ENCODE measurements at regions not wholly inside any gene's neighbourhood (a gene's known extent, or its start where the extent isn't known, plus 50 kb on each side); places are given as distances from the start of the nearest gene placed in this dataset.

DNA sequence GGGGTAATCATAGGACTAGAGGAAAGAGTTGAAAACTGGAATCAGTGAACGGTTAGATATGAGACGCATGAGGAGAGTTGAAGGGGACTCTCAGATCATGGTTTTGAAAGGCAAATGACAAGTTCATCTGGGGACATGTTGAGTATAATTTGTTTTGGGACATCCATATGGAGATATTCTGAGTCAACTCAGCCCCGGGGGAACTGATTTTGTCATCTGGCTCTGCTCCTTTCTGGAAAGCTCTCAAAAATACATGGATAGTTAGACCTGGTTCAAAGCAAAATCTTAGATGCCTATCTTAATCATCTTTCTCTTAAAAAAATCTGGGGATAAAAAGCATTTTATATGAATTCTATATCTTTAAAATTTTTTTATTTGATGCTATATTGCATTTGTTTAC, 161.2 kb downstream of the SNX18 start:
- DNase-seq (ENCODE audit: low spot score): no peak

DNA sequence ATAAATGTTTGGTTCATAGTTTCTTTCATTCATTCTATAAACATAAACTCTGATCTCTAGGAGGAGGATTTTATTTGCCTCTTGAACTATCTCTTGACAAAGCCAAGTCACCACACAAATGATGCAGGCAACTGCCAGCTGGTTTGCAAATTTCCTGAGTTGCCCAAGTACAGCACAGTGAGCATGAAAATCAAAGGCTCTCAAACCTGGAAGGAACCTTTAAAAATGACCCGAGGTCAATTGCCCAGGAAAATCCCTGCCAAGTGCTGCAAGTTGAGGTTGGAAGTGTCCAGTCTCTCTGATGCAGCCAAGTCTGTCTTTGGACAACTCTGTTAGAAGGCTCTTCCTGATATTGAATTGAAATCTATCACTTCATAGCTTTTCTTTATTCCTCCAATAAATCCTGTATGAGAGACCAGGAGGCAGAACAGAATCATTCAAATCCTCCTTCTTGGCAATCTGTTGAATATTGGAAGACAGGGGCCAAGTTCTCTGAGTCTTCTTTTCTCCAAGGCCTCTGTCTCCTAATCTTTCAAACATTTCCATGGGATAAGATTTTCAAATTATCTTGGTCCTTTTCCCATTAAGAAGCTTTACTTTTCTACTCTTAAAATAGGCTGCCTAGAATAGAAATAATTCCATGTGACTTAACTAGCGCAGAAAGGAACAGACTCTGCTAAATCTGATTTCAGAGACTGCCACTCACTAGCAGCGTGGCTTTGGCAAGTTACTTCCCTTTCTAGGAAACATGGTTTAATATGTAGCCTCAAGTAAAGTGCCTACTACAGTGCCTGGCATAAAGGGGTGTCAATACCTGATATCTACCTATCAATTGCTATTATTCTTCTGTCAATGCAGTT, 159.2 kb downstream of the SNX18 start:
- DNase-seq (ENCODE audit: low spot score): no peak

DNA sequence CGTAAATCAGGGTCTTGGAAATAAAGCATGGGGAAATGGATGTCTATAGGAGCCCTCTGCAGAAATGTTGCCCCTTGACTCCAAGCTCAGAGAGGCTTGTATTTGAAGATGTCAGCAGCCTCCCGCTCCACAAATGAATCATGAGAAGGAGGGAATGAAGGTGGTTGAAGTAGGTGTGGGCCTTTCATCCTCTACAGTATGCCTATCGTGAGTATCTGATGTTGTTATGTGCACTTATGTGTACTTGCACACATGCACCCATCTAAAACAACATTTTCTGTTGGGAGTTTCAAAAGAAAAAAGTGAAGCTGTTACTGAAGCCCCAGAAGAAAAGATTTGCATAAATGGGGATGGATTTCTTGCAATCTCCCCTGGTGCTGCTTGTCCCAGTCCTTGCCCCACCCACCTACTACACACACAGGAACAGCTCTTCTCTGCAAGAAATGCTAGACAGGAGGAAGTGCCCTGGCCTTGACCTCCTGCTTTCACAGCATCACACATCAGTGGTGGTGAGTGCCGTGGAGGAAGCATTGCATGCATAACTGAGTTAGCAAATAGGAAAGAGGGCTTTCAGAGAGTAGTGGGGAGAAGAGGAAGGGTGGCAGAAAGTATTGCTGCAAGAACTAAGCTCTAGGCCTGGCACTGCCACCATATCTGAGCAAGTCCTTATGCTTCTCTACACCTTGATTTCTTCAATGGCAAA, 156.1 kb downstream of the SNX18 start:
- peak; percentile 64 for DNase-seq (ENCODE audit: low spot score)

DNA sequence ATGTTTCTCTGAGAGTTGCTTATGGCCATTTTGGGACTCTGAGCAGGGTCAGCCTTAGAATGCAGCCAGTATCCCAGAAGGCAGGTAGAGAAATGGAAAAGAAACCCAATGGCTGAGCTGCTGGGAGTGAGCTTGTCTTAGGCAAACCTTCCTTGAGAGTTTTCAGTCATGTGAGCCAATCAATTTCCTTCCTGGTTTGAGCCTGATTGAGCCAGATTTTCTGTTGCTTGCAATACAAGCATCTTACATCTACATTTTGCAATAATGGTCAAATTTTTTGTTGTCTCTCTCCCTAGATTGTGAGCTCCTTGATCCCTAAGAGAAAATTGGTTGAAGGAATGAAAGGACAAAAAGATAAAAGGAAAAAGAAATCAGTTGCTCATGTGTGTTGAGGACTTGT, 155.3 kb downstream of the SNX18 start:
- DNase-seq (ENCODE audit: low spot score): no peak

DNA sequence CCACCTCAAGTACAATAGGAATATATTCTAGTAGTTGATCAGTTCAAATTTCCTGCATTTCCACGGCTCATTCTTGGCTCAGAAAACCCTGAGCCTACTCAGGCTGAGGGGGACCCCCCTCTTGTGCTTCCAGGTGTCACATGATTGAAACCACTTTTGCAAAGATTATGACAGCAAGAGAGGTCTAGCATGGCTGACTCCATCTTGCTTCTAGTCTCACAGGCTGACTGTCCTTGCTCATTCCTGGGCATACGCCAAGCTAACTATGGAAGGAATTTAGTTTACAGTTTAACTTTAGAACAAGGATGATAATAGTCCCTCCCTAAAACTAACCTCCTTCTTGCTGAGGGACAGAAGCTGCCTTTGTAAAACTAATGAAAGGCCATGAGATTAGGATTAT, 154.1 kb downstream of the SNX18 start:
- no peak for DNase-seq (ENCODE audit: low spot score)

DNA sequence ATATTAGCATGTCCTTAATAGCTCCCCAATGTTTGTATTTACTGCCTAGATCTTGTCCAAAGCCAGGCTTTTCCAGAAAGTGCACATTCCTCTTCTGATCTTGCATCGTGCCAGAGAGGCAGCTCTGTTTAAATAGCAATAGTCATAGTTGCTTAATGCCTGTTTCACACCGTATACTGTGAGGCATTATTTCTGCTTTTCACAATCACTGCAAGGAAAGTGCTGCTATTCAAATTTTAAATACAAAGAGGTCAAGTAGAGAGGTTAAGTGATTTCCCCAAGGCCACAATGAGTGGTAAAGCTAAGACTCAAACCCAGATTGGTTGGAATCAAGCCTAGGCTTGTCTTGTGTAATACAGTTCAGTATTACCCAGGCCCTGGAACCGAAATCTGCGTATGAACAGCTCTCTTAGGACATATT, 153.6 kb downstream of the SNX18 start:
- no peak for DNase-seq (ENCODE audit: low spot score)

DNA sequence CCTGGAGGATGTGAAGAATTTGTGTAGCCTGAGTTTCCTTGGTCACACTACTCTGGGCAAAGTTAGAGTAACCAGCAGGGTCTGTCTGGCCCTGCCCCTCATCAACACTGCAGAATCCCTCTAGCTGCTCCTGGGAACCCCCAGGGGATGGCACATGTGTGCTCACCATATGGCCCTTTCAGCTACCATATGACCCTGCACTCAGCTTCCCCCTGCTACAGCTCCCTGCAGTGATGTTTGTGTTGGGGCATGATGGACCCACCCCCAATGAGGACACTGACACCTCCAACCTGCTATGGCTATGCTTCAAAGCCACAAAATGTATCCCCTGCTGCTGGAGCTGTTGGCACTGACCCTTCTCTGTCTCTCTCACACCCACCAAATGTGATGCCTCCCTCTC, 152.7 kb downstream of the SNX18 start:
- no peak for DNase-seq (ENCODE audit: low spot score)

DNA sequence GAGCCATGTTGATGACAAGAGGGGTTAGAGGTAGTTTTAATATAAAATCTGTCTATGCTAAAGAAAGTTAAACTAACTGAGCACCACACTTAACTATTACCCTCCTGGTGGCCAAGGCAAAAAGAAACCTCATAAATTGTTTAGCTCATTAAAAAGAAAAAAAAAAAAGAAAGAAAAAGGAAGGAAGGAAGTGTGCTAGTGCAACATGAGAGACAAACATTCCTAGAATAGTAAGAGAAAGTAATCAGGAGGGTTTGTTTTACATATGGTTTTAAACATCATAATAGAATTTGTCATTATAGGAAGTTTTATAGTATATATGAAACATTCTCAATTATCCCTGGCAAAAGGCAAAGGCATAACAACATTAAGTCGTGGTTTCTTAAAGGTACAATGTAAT, 152.3 kb downstream of the SNX18 start:
- DNase-seq (ENCODE audit: low spot score): no peak

DNA sequence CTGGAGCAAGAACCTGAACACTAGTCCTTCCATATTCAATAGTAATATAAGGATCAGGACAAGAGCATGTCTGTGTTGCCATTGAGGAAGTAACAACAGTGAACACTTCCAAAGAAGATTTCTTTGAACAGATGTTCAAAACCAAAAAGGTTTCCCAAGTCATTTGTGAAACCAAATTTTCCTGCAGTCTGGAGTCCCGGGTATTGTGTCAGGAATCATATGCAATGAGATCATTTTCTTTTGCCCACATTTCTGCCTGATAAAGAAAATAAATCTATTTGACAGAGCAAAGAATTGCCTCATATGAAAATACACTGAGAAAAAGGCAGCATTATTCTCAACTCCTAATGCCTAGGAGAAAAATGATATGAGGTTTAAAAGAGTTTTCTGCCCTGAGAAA, 151.7 kb downstream of the SNX18 start:
- DNase-seq (ENCODE audit: low spot score): no peak

DNA sequence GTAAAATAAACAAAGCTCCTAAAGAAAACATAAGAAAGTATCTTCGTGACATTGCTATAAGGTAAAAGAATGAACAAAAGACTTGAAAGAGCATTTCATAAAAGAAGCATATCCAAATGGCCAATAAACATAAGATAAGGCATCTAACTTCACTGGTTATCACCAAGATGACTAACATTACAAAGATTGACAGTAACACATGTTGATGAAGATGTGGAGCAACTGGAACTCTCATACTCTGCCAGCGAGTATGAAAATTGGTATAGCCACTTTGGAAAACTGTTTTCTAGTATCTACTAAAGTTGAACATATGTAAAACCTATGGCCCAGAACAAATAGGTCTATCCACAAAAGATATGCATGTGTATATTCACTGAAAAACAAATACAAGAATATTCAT, 150.5 kb downstream of the SNX18 start:
- DNase-seq (ENCODE audit: low spot score): no peak

DNA sequence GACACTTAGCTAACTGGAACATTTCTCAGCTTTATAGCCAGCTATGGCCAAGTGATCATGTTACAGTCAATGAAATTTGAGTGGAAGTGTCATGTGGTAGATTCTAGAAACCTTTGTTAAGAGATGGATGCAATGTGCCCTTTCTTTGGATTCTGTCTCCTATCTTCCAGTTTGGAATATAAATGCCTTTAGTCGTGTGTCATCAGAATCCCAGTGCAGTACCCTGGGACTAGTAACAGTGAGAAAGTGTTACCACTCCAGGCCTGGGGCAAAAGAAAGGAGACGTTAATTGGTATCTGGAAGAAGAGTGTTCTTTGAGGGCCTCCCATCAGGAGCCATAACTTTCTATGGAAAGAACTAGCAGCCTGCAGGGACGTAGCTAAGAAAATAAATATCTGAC, 149.6 kb downstream of the SNX18 start:
- DNase-seq (ENCODE audit: low spot score): no peak

DNA sequence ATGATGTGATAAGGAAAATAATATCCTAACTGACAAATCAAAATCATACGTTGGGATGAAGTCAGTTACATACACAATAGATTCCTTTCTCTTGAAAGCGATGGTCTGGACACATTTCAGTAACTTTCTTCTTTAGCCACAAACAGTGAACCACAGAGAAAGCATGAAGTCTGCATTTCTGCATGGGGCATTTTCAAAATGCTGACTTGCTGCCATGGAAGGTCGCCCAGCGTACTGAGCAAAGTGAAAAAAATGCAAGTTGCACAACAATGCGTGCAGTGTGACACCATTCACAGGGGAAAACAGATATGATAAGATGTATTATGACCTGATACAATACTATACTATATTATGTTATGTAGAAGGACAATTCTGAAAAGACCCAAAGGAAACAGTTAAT, 146.3 kb downstream of the SNX18 start:
- DNase-seq (ENCODE audit: low spot score): peak; percentile 87

DNA sequence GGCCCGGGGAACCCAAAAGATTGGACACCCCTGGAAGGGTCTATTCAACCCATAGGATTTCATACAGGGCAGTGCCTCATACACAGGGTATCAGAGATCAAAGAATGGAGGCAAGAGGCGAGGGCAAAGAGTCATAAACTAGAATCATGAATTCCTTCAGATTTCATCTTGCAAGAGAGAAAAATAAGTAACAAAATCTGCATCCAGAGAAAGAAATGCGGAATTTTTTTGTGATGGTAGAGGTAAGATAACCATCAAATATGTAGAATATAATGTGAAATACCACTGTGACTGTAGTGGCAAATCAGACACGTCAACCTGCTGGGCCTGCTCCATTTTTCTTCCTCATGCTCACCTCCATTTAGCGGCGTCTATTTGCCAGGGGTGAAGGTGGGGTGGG, 143.6 kb downstream of the SNX18 start:
- DNase-seq (ENCODE audit: low spot score): no peak

DNA sequence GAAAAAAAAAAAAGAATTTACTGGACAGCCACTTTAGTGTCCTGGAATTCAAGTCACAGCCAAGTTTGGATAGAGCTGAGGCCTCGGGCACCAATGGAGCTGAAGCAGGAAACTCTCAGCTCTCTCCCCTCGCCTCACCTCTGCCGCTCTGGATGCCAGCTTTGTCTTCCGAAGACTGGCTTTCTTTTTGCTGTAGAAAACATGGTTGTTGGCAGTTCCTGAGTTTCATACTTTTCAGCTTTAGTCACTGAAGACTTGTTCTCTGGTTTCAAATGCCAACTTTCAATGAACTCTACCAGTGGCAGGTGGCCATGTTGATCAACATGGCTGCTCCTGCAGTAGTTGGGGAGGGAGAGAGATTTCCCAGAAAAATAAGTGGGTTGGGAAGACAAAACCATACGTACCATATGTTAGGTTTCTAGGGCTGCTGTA, 142.2 kb downstream of the SNX18 start:
- no peak for DNase-seq (ENCODE audit: low spot score)

DNA sequence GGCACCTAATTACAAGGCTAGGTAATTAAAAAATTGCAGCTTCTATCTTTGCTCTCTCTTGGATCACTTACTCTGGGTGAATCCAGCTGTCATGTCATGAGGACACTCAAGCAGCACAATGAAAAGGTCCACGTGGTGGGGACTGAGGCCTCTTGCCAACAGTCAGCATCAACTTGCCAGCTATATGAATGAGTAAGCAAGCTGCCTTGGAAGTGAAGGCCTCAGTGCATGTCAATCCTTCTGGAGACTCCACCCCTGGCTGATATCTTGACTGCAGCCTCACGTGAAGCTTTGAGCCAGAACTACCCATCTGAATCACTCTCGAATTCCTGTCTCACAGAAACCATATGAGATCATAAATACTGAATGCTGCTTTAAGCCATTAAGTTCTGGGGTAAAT, 140.5 kb downstream of the SNX18 start:
- DNase-seq (ENCODE audit: low spot score): no peak

DNA sequence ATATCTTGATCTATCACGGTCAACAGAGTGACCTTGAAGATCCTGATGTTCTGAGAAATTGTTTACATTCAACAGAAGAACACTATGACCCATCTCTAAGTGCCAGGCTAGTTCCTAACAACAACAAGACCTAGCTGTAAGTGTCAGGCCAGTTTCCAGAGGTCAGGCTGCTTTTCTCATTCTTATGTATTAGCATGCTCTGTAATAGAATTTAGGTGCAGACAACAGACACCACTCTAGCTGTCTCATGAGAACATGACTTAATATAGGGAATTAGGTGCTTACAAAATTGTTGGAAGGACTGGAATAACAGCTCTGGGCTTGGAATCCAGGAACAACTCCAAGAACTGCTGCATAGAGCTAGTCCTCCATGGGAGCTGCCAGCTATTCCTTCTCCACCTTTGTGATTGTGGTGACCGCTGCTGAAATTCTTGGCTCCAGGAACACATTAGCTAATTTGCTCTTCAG, 138.7 kb downstream of the SNX18 start:
- DNase-seq (ENCODE audit: low spot score): no peak

DNA sequence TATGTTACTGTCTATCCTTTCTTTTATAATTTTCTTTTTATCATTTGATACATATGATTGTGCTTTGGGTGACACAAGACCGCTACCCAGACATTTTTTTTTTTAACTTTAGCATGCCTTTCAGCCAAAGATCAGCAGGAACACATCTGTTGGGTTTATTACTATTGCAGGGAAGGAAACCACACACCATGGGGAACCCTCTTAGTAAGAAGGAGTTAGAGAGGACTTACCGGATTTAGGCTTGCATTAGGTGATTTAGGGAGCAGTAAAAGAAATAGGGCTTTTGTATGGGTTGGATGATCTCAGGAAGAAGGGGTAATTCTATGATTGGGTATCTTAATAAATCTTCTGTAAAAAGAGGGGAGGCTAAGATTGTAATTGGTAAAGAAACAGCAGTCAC, 138.2 kb downstream of the SNX18 start:
- no peak for DNase-seq (ENCODE audit: low spot score)

DNA sequence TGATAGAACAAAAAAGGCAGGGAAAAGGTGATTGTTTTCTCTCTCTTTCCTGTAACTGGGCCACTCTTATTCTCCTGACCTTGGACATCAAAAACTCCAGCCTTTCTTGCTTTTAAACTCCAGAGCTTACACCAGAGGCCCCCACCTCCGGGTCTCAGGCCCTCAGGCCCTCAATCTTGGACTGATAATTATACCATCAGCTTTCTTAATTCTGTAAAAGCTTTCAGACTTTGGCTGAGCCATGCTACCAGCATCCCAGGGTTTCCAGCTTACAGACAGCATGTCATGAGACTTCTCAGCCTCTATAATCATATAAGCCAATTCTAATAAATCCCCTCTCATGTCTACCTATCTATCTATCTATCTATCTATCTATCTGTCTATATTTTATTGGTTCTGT, 137.7 kb downstream of the SNX18 start:
- no peak for DNase-seq (ENCODE audit: low spot score)

DNA sequence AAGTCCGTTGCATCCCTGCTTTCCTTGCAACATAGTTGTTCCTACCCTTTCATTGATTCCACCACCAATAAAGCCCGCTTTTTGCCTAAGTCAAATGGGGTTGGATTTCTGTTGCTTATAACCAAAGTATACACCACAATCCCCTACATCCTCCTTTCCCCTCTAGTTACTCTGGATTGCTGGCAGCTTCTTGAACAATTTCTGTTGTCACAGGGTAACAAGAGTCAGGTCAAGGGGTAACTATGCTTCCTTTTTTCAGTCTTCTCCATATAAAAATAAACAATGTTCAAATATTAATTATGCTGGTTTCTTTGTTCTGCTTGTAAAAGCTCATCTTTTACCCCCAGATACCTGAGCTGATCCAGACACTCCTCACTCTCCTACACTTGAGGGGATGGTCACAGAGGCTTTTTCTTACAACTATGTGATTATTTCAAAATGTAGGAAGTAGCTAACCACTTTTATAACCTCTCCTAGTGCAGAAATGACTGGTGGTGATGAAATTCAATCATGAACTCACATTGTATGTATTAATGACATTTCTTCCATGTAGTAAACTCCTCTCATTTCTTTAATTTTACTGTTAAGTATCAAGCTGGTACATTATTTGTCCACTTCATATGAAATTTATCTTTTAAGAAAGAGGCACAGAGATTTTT, 136.5 kb downstream of the SNX18 start:
- no peak for DNase-seq (ENCODE audit: low spot score)

DNA sequence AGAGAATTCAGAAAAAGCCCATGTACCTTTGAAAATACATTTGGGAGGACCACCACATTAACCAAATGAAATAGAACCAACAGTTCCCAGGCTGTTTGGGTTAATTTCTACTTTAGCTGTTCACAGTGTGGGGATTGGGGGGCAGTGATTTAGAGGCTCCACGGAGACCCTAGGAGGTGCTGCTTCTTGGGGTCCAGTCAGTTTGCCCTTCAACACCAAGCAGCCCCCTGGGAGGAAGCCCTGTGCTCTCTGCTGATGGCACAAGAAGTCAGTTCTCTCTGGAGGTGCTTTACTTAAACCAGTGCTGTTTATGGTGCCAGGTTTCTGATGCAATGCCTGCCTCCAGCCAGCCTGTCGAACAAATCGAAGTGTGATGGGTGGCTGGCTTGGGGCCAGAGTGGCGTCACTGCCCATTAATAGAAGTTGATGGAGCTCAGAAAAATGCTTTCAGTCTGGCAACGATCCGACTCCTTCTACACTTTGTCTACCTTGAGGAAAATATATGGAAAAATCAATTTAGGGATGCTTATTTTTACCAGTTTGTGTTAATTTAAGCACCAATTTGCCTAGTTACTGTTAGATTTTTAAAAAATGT, 134.0 kb downstream of the SNX18 start:
- DNase-seq (ENCODE audit: low spot score): peak; percentile 47

DNA sequence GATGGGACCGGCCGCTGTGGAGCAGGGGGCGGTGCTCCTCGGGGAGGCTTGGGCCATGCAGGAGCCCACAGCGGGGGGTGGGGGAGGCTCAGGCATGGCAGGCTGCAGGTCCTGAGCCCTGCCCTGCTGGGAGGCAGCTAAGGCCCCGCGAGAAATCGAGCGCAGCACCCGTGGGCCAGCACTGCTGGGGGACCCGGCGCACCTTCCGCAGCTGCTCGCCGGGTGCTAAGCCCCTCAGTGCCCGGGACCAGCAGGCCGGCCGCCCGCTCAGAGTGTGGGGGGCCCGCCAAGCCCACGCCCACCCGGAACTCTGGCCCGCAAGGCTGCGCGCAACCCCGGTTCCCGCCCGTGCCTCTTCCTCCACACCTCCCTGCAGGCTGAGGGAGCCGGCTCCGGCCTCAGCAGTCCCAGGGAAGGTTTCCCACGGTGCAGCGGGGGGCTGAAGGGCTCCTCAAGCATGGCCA, 131.5 kb downstream of the SNX18 start:
- no peak for DNase-seq (ENCODE audit: low spot score)

DNA sequence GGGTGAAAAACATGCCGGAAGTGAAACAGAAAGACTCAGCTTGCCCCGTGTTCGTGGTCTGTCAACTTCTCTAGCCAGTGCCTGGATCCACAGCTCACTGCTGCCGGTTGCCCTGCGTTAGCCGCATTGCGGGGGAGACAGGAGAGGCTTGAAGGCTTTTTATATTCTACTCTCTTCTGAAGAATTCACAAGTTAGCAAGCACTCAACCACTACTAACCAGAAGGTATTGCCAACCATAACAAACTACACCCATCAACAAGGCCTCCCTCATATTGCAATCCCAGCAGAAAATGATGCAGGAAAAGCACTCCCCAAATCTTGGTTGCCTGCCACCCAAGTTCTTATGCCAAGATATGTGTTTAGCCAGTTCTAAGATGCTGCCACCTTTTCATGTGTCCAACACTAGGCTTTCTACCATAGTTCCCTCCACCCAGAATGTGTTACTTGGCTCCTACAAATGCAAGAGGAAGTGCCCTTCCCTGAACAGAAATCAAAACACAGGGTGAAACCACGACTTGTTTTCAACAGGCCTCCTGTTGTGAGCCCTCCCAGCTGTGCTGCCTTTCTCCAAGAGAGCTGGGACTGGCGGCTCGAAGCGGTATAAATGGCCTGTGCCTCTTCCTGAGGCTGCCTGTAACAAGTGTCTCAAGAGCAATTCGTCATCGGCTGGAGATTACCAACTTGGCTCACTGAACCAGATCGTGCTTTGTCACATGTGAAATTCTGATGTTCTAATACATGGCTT, 129.0 kb downstream of the SNX18 start:
- peak; percentile 72 for DNase-seq (ENCODE audit: low spot score)
